CD4-positive, alpha-beta T cell (primary cell): ENCODE measurements at regions not wholly inside any gene's neighbourhood (a gene's known extent, or its start where the extent isn't known, plus 50 kb on each side); places are given as distances from the start of the nearest gene placed in this dataset.

ENCODE experiments used
- ATAC-seq: fragments of 200-7000 bp; cut with Tn5 transposase; one replicate; pipeline ENCODE4 v1.10.0; 2022; ENCODE audit warnings: mild to moderate bottlenecking; ENCODE audit not compliant: poor library complexity
- CTCF ChIA-PET: fragments of 350-600 bp; sonication (Branson Sonifier 250); formaldehyde crosslinking; loops from one replicate; lab custom pipeline; 2021; ENCODE audit warnings: antibody characterized with exemption, inconsistent platforms; lab: Charles Lee
- POLR2A ChIA-PET: fragments of 350-600 bp; sonication (Branson Sonifier 250); formaldehyde crosslinking; loops from one replicate; lab custom pipeline; 2021; ENCODE audit warnings: antibody characterized with exemption, inconsistent platforms; lab: Charles Lee
- DNase-seq, 14 experiments: peaks; one replicate each; pipeline ENCODE4 v3.0.0-alpha.2; 2013 to 2020; ENCODE audit warnings: mixed read lengths in 2 of 14
- H3K27ac ChIP-seq, 2 donors: one replicate each; pipeline versions ENCODE4 v1.5.1 to v1.7.0; 2013; ENCODE audit warnings: low read length in 2 of 2, low read depth in 1 of 2, mild to moderate bottlenecking in 1 of 2
- H3K27me3 ChIP-seq, 2 experiments: 1 replicate in 1 of 2; 2 replicates in 1 of 2; pipeline versions ENCODE4 v1.6.1 to v1.7.0; 2013; ENCODE audit warnings: low read length in 2 of 2, control low read depth in 1 of 2, mild to moderate bottlenecking in 1 of 2, moderate library complexity in 1 of 2; ENCODE audit not compliant: insufficient read depth in 2 of 2, control insufficient read depth in 1 of 2
- H3K36me3 ChIP-seq: one replicate; pipeline ENCODE4 v1.6.1; 2013; ENCODE audit warnings: low read length, control low read depth; ENCODE audit not compliant: insufficient read depth
- H3K4me1 ChIP-seq: one replicate; pipeline ENCODE4 v1.6.1; 2013; ENCODE audit warnings: low read length, control low read depth; ENCODE audit not compliant: insufficient read depth
- H3K4me3 ChIP-seq: one replicate; pipeline ENCODE4 v1.5.1; 2013; ENCODE audit warnings: mild to moderate bottlenecking, low read length, moderate library complexity
- H3K9me3 ChIP-seq, 2 experiments: 1 replicate in 1 of 2; 2 replicates in 1 of 2; pipeline versions ENCODE4 v1.6.1 to v1.7.0; 2013; ENCODE audit warnings: low read length in 2 of 2, mild to moderate bottlenecking in 2 of 2, control low read depth in 1 of 2, moderate library complexity in 1 of 2; ENCODE audit not compliant: control insufficient read depth in 1 of 2, insufficient read depth in 1 of 2
- H3K27ac Mint-ChIP-seq: one replicate; pipeline ENCODE4 v1.8.0; 2020; ENCODE audit warnings: mixed read lengths
- H3K27me3 Mint-ChIP-seq: one replicate; pipeline ENCODE4 v1.8.0; 2021; ENCODE audit warnings: mixed read lengths
- H3K36me3 Mint-ChIP-seq: one replicate; pipeline ENCODE4 v1.8.0; 2021; ENCODE audit warnings: low read depth, mixed read lengths
- H3K4me1 Mint-ChIP-seq: one replicate; pipeline ENCODE4 v1.8.0; 2021; ENCODE audit warnings: low read depth, mixed read lengths
- H3K4me3 Mint-ChIP-seq: one replicate; pipeline ENCODE4 v1.8.0; 2020; ENCODE audit warnings: mild to moderate bottlenecking, mixed read lengths
- H3K9me3 Mint-ChIP-seq: one replicate; pipeline ENCODE4 v1.8.0; 2020; ENCODE audit warnings: mixed read lengths
- intact Hi-C, 2 experiments: fragments of 100-400 bp; cut with DNase I in 1 of 2; cut with micrococcal nuclease in 1 of 2; formaldehyde crosslinking; loops; one replicate each; pipeline versions ENCODE4 v1.15.1 to v1.9.0; 2023 to 2025; cut with DNase I, micrococcal nuclease
- TF ChIP-seq, protein P1 (sequence below): fragments of 200-600 bp; IDR thresholded peaks from one replicate; pipeline ENCODE4 v1.8.0; 2022; ENCODE audit warnings: antibody characterized with exemption, mild to moderate bottlenecking

DNA sequence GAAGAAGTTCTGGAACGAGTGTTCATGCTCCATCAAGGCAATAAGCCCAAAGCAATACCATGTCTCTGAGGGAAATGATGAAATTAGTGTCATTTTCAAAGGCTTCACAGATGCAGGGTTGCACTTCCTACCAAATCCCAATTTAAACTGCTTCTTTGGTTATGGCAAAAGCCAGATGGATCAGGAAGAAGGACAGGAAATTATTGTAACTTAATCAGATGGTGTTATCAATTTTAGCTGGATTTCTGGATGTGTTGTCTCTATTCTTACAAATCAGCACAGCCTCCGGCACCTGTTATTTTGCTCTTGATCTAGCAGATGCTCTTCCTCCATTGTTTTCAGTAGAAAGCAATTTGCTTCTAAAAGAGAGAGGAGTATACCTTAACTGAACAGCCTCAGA lies 693.4 kb downstream of the SOCS6 start:
- no peak for DNase-seq
- H3K4me1 Mint-ChIP-seq: no peaks in the 10 kb centered on the region
- H3K36me3 Mint-ChIP-seq: peaks cover 5% of the 10 kb centered on the region
- H3K27me3 ChIP-seq: no peaks in the 10 kb centered on the region
- TF ChIP-seq, protein P1, sequence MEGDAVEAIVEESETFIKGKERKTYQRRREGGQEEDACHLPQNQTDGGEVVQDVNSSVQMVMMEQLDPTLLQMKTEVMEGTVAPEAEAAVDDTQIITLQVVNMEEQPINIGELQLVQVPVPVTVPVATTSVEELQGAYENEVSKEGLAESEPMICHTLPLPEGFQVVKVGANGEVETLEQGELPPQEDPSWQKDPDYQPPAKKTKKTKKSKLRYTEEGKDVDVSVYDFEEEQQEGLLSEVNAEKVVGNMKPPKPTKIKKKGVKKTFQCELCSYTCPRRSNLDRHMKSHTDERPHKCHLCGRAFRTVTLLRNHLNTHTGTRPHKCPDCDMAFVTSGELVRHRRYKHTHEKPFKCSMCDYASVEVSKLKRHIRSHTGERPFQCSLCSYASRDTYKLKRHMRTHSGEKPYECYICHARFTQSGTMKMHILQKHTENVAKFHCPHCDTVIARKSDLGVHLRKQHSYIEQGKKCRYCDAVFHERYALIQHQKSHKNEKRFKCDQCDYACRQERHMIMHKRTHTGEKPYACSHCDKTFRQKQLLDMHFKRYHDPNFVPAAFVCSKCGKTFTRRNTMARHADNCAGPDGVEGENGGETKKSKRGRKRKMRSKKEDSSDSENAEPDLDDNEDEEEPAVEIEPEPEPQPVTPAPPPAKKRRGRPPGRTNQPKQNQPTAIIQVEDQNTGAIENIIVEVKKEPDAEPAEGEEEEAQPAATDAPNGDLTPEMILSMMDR: no peak
- H3K9me3 Mint-ChIP-seq: peaks cover 12% of the 10 kb centered on the region
- peaks cover 7 to 11% of the 10 kb centered on the region in 2 experiments for H3K9me3 ChIP-seq
- H3K4me3 Mint-ChIP-seq: no peak overlapping the region
- H3K27ac ChIP-seq: no peak overlapping the region
- ChIA-PET POLR2A (no interaction called here), CTCF (no interaction called here)
- H3K27ac Mint-ChIP-seq: no peak overlapping the region
- intact Hi-C loops: no loop called here
- no peak for ATAC-seq
- no peaks in the 10 kb centered on the region for H3K36me3 ChIP-seq
- H3K27me3 Mint-ChIP-seq: no peaks in the 10 kb centered on the region
- no peaks in the 10 kb centered on the region for H3K4me1 ChIP-seq
- H3K4me3 ChIP-seq: no peak overlapping the region

- intact Hi-C loops: no loop called here
- H3K4me1 ChIP-seq: no peaks in the 10 kb centered on the region
- H3K9me3 ChIP-seq: peaks cover 7 to 11% of the 10 kb centered on the region in 2 experiments
- Mint-ChIP-seq H3K4me1 (no peaks in the 10 kb centered on the region), H3K4me3 (no peak overlapping the region), H3K36me3 (peaks cover 5% of the 10 kb centered on the region), H3K9me3 (peaks cover 8% of the 10 kb centered on the region), H3K27ac (no peak overlapping the region), H3K27me3 (no peaks in the 10 kb centered on the region)
- DNase-seq (no peak), ATAC-seq (no peak)
- TF ChIP-seq, protein P1: no peak
- CTCF ChIA-PET: no interaction called here
- no peaks in the 10 kb centered on the region for H3K27me3 ChIP-seq
- H3K27ac ChIP-seq: no peak overlapping the region
- no peak overlapping the region for H3K4me3 ChIP-seq
- POLR2A ChIA-PET: no interaction called here
- H3K36me3 ChIP-seq: no peaks in the 10 kb centered on the region
These were observed 692.7 kb downstream of the SOCS6 start for GRCh38 chr18:70981400-70982140.

- Mint-ChIP-seq H3K4me3 (no peak overlapping the region), H3K4me1 (no peaks in the 10 kb centered on the region), H3K9me3 (peaks cover 6% of the 10 kb centered on the region), H3K27me3 (no peaks in the 10 kb centered on the region), H3K36me3 (no peaks in the 10 kb centered on the region), H3K27ac (no peak overlapping the region)
- peaks cover 0 to 8% of the 10 kb centered on the region in 2 experiments for H3K9me3 ChIP-seq
- H3K36me3 ChIP-seq: no peaks in the 10 kb centered on the region
- H3K4me3 ChIP-seq: no peak overlapping the region
- intact Hi-C loops: no loop called here
- TF ChIP-seq, protein P1: no peak
- no peak for DNase-seq
- H3K27ac ChIP-seq: no peak overlapping the region
- ChIA-PET CTCF (no interaction called here), POLR2A (no interaction called here)
- no peaks in the 10 kb centered on the region for H3K4me1 ChIP-seq
- no peaks in the 10 kb centered on the region for H3K27me3 ChIP-seq
- no peak for ATAC-seq
These were observed 684.8 kb downstream of the SOCS6 start for GRCh38 chr18:70973626-70974025.
